Astrocyte of the cerebellum (primary cell): ENCODE measurements at regions not wholly inside any gene's neighbourhood (a gene's known extent, or its start where the extent isn't known, plus 50 kb on each side); places are given as distances from the start of the nearest gene placed in this dataset.
A peak's percentile ranks its signal among the peaks of the same experiment; 100 is the strongest.

Source experiments
- DNase-seq: peaks from one replicate; pipeline ENCODE4 v3.0.0-alpha.2; 2011; ENCODE audit warnings: low read depth
- H3K4me3 ChIP-seq: 2 replicates; pipeline ENCODE4 v1.5.1; 2011; ENCODE audit warnings: mild to moderate bottlenecking, low read depth, low read length, moderate library complexity
- CTCF ChIP-seq: IDR thresholded peaks from 2 replicates; pipeline ENCODE4 v1.5.1; 2012; ENCODE audit warnings: low read length, low read depth, moderate library complexity, mild to moderate bottlenecking; ENCODE audit errors: missing control alignments
- in situ Hi-C: cut with HindIII; loops from 2 replicates; pipeline ENCODE4 v1.10.0; 2017; ENCODE audit warnings: low sequenced_read_pairs

GRCh38 chr16:52819405-52819804 lies 233.3 kb downstream of the CHD9NB start:
- no peak for TF ChIP-seq CTCF
- no peak for DNase-seq
- in situ Hi-C loops, result no loop called here
- no peak overlapping the region for H3K4me3 ChIP-seq

GRCh38 chr16:52817696-52818095 lies 235.0 kb downstream of the CHD9NB start:
- TF ChIP-seq CTCF, result no peak
- no peak for DNase-seq
- in situ Hi-C loops, result no loop called here

GRCh38 chr16:52816993-52817392 lies 235.7 kb downstream of the CHD9NB start:
- DNase-seq, result no peak
- in situ Hi-C loops, result no loop called here
- H3K4me3 ChIP-seq, result no peak overlapping the region
- no peak for TF ChIP-seq CTCF

More at GRCh38 chr16:52817696-52818095, 235.0 kb downstream of the CHD9NB start:
- H3K4me3 ChIP-seq, result no peak overlapping the region

- in situ Hi-C loops, result no loop called here
These were observed 239.8 kb downstream of the CHD9NB start for GRCh38 chr16:52812678-52813556.

GRCh38 chr16:52805559-52806168 lies 247.0 kb downstream of the CHD9NB start:
- DNase-seq, result no peak
- in situ Hi-C loops, result no loop called here
- no peak overlapping the region for H3K4me3 ChIP-seq
- TF ChIP-seq CTCF, result no peak

More at GRCh38 chr16:52812678-52813556, 239.8 kb downstream of the CHD9NB start:
- DNase-seq, result peak; percentile 49
- TF ChIP-seq CTCF, result no peak
- no peak overlapping the region for H3K4me3 ChIP-seq

- H3K4me3 ChIP-seq, result no peak overlapping the region
- in situ Hi-C loops, result no loop called here
- no peak for DNase-seq
- TF ChIP-seq CTCF, result no peak
These were observed 252.3 kb downstream of the CHD9NB start for GRCh38 chr16:52800432-52800831.
